Smooth muscle cell (in vitro differentiated cells): ENCODE measurements at regions not wholly inside any gene's neighbourhood (a gene's known extent, or its start where the extent isn't known, plus 50 kb on each side); places are given as distances from the start of the nearest gene placed in this dataset.

Experiments
- DNase-seq: peaks from one replicate; lab custom pipeline; 2025; ENCODE audit not compliant: unreplicated experiment; lab: John Stamatoyannopoulos, UW
- H2AFZ ChIP-seq: fragments of 200-600 bp; sonication (generic); 2 replicates; pipeline ENCODE4 v1.6.0; 2016; ENCODE audit warnings: antibody characterized with exemption, low read depth, mild to moderate bottlenecking
- H3F3A ChIP-seq: fragments of 200-600 bp; sonication (generic); 2 replicates; pipeline ENCODE4 v1.6.0; 2017; ENCODE audit warnings: antibody characterized with exemption, low read depth
- H3K27ac ChIP-seq: fragments of 200-600 bp; sonication (generic); 2 replicates; pipeline ENCODE4 v1.5.1; 2016; ENCODE audit warnings: low read depth, mild to moderate bottlenecking
- H3K27me3 ChIP-seq: fragments of 200-600 bp; sonication (generic); 2 replicates; pipeline ENCODE4 v1.6.1; 2016; ENCODE audit warnings: low read depth, mild to moderate bottlenecking
- H3K36me3 ChIP-seq: fragments of 200-600 bp; sonication (generic); 2 replicates; pipeline ENCODE4 v1.5.1; 2016; ENCODE audit warnings: low read depth
- H3K4me1 ChIP-seq: fragments of 200-600 bp; sonication (generic); 2 replicates; pipeline ENCODE4 v1.5.1; 2016; ENCODE audit warnings: low read depth
- H3K4me2 ChIP-seq: fragments of 200-600 bp; sonication (generic); 2 replicates; pipeline ENCODE4 v1.6.0; 2016; ENCODE audit warnings: mild to moderate bottlenecking
- H3K4me3 ChIP-seq: fragments of 200-600 bp; sonication (generic); 2 replicates; pipeline ENCODE4 v1.5.1; 2016; ENCODE audit warnings: mild to moderate bottlenecking
- H3K79me2 ChIP-seq: fragments of 200-600 bp; sonication (generic); 2 replicates; pipeline ENCODE4 v1.6.0; 2016; ENCODE audit warnings: low read depth, mild to moderate bottlenecking
- H3K9ac ChIP-seq: fragments of 200-600 bp; sonication (generic); 2 replicates; pipeline ENCODE4 v1.6.0; 2016; ENCODE audit warnings: low read depth
- H3K9me3 ChIP-seq: fragments of 200-600 bp; sonication (generic); replicated peaks from 2 replicates; pipeline ENCODE4 v1.5.1; 2016; ENCODE audit warnings: low read depth
- H4K20me1 ChIP-seq: fragments of 200-600 bp; sonication (generic); 2 replicates; pipeline ENCODE4 v1.6.0; 2016; ENCODE audit warnings: low read depth
- WGBS: methylation state at CpG from one replicate; pipeline ENCODE4 v1.1.7; 2016; ENCODE audit warnings: low lambda C conversion rate; 5-methylcytosine and 5-hydroxymethylcytosine counted together
- TF ChIP-seq, protein P1 (sequence below): fragments of 200-600 bp; sonication (generic); IDR thresholded peaks from 2 replicates; pipeline ENCODE4 v1.5.1; 2017; ENCODE audit warnings: borderline replicate concordance, mild to moderate bottlenecking, antibody characterized with exemption; ENCODE audit not compliant: insufficient read depth, poor library complexity, severe bottlenecking

DNA sequence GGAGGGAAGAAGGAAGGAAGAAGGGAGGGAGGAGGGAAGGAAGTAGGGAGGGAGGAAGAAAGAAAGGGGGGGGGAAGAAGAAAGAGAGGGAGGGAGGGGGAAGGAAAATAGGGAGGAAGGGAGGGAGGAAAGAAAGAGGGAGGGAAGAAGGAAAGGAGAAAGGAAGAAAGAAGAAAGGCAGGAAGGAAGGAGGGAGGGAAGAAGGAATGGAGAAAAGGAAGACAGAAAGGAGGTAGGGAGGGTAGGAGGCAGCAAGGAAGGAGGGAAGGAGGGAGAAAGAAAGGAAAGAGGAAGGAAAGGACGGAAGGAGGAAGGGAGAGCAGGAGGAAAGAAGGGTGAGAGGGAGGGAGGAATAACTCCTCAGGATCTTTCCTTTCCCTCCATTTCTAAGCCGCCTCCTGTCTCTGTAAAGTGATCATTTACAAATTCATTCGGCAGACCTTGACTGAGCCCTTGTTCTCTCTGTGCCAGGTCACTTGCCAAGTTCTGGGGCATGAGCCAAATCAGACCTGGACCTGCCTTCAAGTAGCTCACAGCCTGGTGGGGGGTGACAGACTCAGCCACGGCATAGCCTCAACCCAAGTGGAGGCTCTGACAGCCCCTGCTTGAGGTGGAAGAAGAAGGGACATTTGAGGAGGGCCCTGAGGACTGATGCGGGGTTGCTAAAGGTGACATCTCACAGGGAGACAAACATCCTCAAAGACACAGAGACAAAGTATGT, 69.0 kb upstream of the HRH2 start:
- Histone ChIP-seq H3F3A (peaks cover 6% of the 10 kb centered on the region), H3K9me3 (no peaks in the 10 kb centered on the region), H3K27ac (no peak overlapping the region), H3K9ac (no peak overlapping the region), H3K27me3 (no peaks in the 10 kb centered on the region), H3K36me3 (no peaks in the 10 kb centered on the region), H4K20me1 (no peaks in the 10 kb centered on the region), H3K4me2 (no peak overlapping the region), H3K79me2 (no peaks in the 10 kb centered on the region), H2AFZ (no peak overlapping the region), H3K4me3 (no peak overlapping the region), H3K4me1 (peaks cover 6% of the 10 kb centered on the region)
- 94% methylated on average over 5 of the region's 5 CpGs for WGBS
- DNase-seq: no peak
- TF ChIP-seq, protein P1, sequence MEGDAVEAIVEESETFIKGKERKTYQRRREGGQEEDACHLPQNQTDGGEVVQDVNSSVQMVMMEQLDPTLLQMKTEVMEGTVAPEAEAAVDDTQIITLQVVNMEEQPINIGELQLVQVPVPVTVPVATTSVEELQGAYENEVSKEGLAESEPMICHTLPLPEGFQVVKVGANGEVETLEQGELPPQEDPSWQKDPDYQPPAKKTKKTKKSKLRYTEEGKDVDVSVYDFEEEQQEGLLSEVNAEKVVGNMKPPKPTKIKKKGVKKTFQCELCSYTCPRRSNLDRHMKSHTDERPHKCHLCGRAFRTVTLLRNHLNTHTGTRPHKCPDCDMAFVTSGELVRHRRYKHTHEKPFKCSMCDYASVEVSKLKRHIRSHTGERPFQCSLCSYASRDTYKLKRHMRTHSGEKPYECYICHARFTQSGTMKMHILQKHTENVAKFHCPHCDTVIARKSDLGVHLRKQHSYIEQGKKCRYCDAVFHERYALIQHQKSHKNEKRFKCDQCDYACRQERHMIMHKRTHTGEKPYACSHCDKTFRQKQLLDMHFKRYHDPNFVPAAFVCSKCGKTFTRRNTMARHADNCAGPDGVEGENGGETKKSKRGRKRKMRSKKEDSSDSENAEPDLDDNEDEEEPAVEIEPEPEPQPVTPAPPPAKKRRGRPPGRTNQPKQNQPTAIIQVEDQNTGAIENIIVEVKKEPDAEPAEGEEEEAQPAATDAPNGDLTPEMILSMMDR: no peak

- Histone ChIP-seq H3K36me3 (no peaks in the 10 kb centered on the region), H3K4me1 (peaks cover 6% of the 10 kb centered on the region), H3K27me3 (no peaks in the 10 kb centered on the region), H3K9ac (no peak overlapping the region), H3K4me2 (no peak overlapping the region), H3F3A (peaks cover 6% of the 10 kb centered on the region), H3K4me3 (no peak overlapping the region), H3K27ac (peak overlapping the region; percentile 79), H4K20me1 (no peaks in the 10 kb centered on the region), H3K9me3 (no peaks in the 10 kb centered on the region), H3K79me2 (no peaks in the 10 kb centered on the region), H2AFZ (no peak overlapping the region)
- TF ChIP-seq, protein P1: no peak
- WGBS: 95% methylated on average over 6 of the region's 6 CpGs
- DNase-seq: no peak
Observed at GRCh38 chr5:175589714-175590113, 68.2 kb upstream of the HRH2 start.

DNA sequence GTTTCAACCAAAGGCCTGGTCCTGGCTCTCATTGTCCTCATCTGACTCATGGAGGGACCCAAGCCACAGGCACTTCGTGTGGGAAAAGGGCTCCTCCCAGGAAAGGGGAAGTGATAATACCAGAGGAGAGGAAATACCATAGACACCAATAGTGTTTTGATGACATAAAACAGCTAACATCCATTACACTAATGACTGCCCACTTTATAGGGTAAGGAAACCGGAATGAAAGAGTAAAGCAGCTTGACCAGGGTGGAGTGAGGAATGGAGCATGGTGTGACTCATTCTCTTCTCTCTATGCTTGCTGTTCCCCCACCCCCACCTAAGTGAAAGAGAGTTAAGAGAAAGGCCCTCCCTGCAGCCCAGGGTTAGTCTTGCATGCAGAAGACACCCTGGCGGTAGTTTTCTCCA, 67.4 kb upstream of the HRH2 start:
- no peaks in the 10 kb centered on the region for H3K9me3 ChIP-seq
- WGBS: 11% methylated on average over 3 of the region's 3 CpGs
- no peak overlapping the region for H2AFZ ChIP-seq
- no peaks in the 10 kb centered on the region for H3K79me2 ChIP-seq
- no peak for DNase-seq
- H3K4me2 ChIP-seq: peak overlapping the region; percentile 77
- H4K20me1 ChIP-seq: no peaks in the 10 kb centered on the region
- H3K27me3 ChIP-seq: no peaks in the 10 kb centered on the region
- H3K36me3 ChIP-seq: no peaks in the 10 kb centered on the region
- no peak overlapping the region for H3K9ac ChIP-seq
- H3K4me1 ChIP-seq: peaks cover 6% of the 10 kb centered on the region
- TF ChIP-seq, protein P1: no peak
- peaks cover 6% of the 10 kb centered on the region for H3F3A ChIP-seq
- peak overlapping the region; percentile 79 for H3K27ac ChIP-seq
- H3K4me3 ChIP-seq: no peak overlapping the region

DNA sequence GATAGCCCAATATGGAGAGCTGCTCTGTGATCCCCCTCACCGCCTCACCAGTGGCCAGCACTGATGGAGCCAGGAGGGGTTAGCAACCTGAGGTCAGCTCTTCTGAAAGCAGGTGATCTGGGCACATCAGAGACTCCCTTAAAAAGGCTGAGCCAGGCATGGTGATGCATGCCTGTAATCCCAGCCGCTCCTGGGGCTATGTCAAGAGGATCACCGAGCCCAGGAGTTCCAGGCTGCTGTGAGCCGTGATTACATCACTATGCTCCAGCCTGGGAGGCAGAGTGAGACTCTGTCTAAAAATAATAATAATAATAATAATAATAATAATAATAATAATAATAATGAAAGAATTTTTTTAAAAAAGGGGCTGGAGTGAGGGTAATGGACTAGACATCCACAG, 66.6 kb upstream of the HRH2 start:
- Histone ChIP-seq H3K4me2 (peak overlapping the region; percentile 77), H3K79me2 (no peaks in the 10 kb centered on the region), H3K9me3 (no peaks in the 10 kb centered on the region), H3K9ac (peak overlapping the region; percentile 8), H3K36me3 (no peaks in the 10 kb centered on the region), H3K4me1 (peaks cover 6% of the 10 kb centered on the region), H3K4me3 (no peak overlapping the region), H3K27ac (peak overlapping the region; percentile 65), H4K20me1 (no peaks in the 10 kb centered on the region), H3F3A (peaks cover 6% of the 10 kb centered on the region), H2AFZ (no peak overlapping the region), H3K27me3 (no peaks in the 10 kb centered on the region)
- DNase-seq: no peak
- WGBS: 60% methylated on average over 4 of the region's 4 CpGs
- TF ChIP-seq, protein P1: no peak
